K562 (cell line): ENCODE measurements at regions not wholly inside any gene's neighbourhood (a gene's known extent, or its start where the extent isn't known, plus 50 kb on each side); places are given as distances from the start of the nearest gene placed in this dataset.
"Not testable (repeated sequence)": the region's sequence is repeated elsewhere in the genome, so short reads cannot be mapped to it uniquely, and the experiment has no call there.

Source experiments
- ATAC-seq: fragments of 200-7000 bp; cut with Tn5 transposase; 3 replicates; pipeline ENCODE4 v1.9.1; 2020; ENCODE audit warnings: moderate library complexity
- BruUV-seq: library from RNA; stranded (reverse); fragments of 400-500 nt; replicated peaks from 2 replicates; lab custom pipeline; 2021; lab: Mats Ljungman, UMichigan
- CTCF ChIA-PET: fragments of 300-600 bp; formaldehyde crosslinking; extraction: SDS; loops from one replicate; lab custom pipeline; 2021; ENCODE audit warnings: low intra/inter-chr PET ratio; lab: Yijun Ruan, JAX
- POLR2A ChIA-PET: fragments of 300-600, 350-650 bp; sonication (Branson Sonifier 250); formaldehyde crosslinking; extraction: SDS; loops from one replicate; lab custom pipeline; 2021; ENCODE audit warnings: antibody characterized with exemption, inconsistent platforms; lab: Yijun Ruan, JAX
- DNase-seq, 4 experiments: peaks; one replicate each; pipeline versions ENCODE4 v3.0.0 to v3.0.0-alpha.2; 2011 to 2018; ENCODE audit warnings: low spot score in 3 of 4, mixed read lengths in 3 of 4; ENCODE audit errors: extremely low read depth in 1 of 4
- FAIRE-seq: peaks from 2 replicates; lab custom pipeline; 2011; peaks lifted over from hg19 to GRCh38; lab: Jason Lieb, UNC
- H2AFZ ChIP-seq: 2 replicates; pipeline ENCODE4 v1.6.0; 2011; ENCODE audit warnings: low read depth, low read length, control low read depth, inconsistent platforms
- H3K27ac ChIP-seq: fragments of 200-600 bp; 3 replicates; pipeline ENCODE4 v1.8.0; 2011; ENCODE audit warnings: low read depth, mild to moderate bottlenecking, control low read depth, inconsistent platforms, low read length, moderate library complexity, mixed read lengths; ENCODE audit errors: extremely low read depth
- H3K27me3 ChIP-seq, 2 experiments: fragments of 300-600 bp in 1 of 2; 2 replicates in 1 of 2; 3 replicates in 1 of 2; pipeline versions ENCODE4 v1.6.0 to v1.8.0; 2011; ENCODE audit warnings: inconsistent platforms in 2 of 2, low read length in 2 of 2, mild to moderate bottlenecking in 1 of 2, mixed read lengths in 1 of 2, moderate library complexity in 1 of 2; ENCODE audit not compliant: control insufficient read depth in 2 of 2, insufficient read depth in 2 of 2
- H3K36me3 ChIP-seq: fragments of 300-600 bp; 3 replicates; pipeline ENCODE4 v1.8.0; 2011; ENCODE audit warnings: mild to moderate bottlenecking, low read length, inconsistent platforms; ENCODE audit not compliant: control insufficient read depth, insufficient read depth
- H3K4me1 ChIP-seq, 2 experiments: fragments of 200-600 bp in 1 of 2; replicated peaks in 1 of 2; 2 replicates in 1 of 2; 3 replicates in 1 of 2; pipeline versions ENCODE4 v1.5.1 to v1.8.0; 2011; ENCODE audit warnings: inconsistent platforms in 2 of 2, low read length in 2 of 2, mild to moderate bottlenecking in 1 of 2, mixed read lengths in 1 of 2, moderate library complexity in 1 of 2; ENCODE audit not compliant: control insufficient read depth in 2 of 2, insufficient read depth in 2 of 2
- H3K4me2 ChIP-seq: 2 replicates; pipeline ENCODE4 v1.6.1; 2011; ENCODE audit warnings: low read length, control low read depth, inconsistent platforms, mixed read lengths; ENCODE audit not compliant: insufficient read depth
- H3K4me3 ChIP-seq: fragments of 200-600 bp; sonication (generic), shearing (Covaris generic); 2 replicates; pipeline ENCODE4 v1.5.1; 2016; ENCODE audit warnings: control low read depth, inconsistent platforms
- H3K79me2 ChIP-seq: fragments of 200-600 bp; 3 replicates; pipeline ENCODE4 v1.8.0; 2011; ENCODE audit warnings: low read length, inconsistent platforms; ENCODE audit not compliant: control insufficient read depth, insufficient read depth
- H3K9ac ChIP-seq, 2 experiments: 2 replicates each; pipeline versions ENCODE4 v1.6.0 to v1.6.1; 2011; ENCODE audit warnings: low read depth in 2 of 2, low read length in 2 of 2, control low read depth in 1 of 2, inconsistent platforms in 1 of 2, mild to moderate bottlenecking in 1 of 2, mixed read lengths in 1 of 2; ENCODE audit not compliant: insufficient read depth in 1 of 2
- H3K9me1 ChIP-seq: one replicate; pipeline ENCODE4 v1.6.0; 2011; ENCODE audit warnings: inconsistent platforms, mild to moderate bottlenecking, low read length, moderate library complexity; ENCODE audit not compliant: control insufficient read depth, insufficient read depth
- H3K9me3 ChIP-seq: replicated peaks from 2 replicates; pipeline ENCODE4 v1.5.1; 2011; ENCODE audit warnings: low read depth, low read length, inconsistent platforms; ENCODE audit not compliant: control insufficient read depth, insufficient read depth
- H4K20me1 ChIP-seq: replicated peaks from 2 replicates; pipeline ENCODE4 v1.6.1; 2011; ENCODE audit warnings: low read length, inconsistent platforms, mixed read lengths; ENCODE audit not compliant: control insufficient read depth, insufficient read depth
- ARID1B ChIP-seq: fragments of 450-650 bp; IDR thresholded peaks from 2 replicates; pipeline ENCODE4 v1.6.1; 2016; ENCODE audit warnings: antibody characterized with exemption, mild to moderate bottlenecking, inconsistent platforms
- CAMTA2 ChIP-seq: fragments of 250-450 bp; sonication (Bioruptor Pico); conservative IDR thresholded peaks from 2 replicates; pipeline ENCODE4 v1.5.1; 2022
- CBFA2T2 ChIP-seq: fragments of 450-650 bp; conservative IDR thresholded peaks from 2 replicates; pipeline ENCODE4 v1.6.1; 2017; ENCODE audit warnings: mild to moderate bottlenecking
- CBFA2T3 ChIP-seq: fragments of 450-650 bp; IDR thresholded peaks from 2 replicates; pipeline ENCODE4 v1.6.1; 2017
- CBX5 ChIP-seq: IDR thresholded peaks from 2 replicates; pipeline ENCODE4 v1.6.1; 2014; ENCODE audit warnings: low read depth, borderline replicate concordance
- CTCF ChIP-seq, 3 experiments: IDR thresholded peaks in 2 of 3; conservative IDR thresholded peaks in 1 of 3; 2 replicates each; pipeline ENCODE4 v1.5.1; 2011 to 2012; ENCODE audit warnings: low read length in 3 of 3, mild to moderate bottlenecking in 3 of 3, control low read depth in 2 of 3, improper control_type of control experiment in 1 of 3, inconsistent platforms in 1 of 3, low read depth in 1 of 3, mixed read lengths in 1 of 3, moderate library complexity in 1 of 3; ENCODE audit not compliant: insufficient read depth in 2 of 3
- FOXK1 ChIP-seq: sonication (generic); formaldehyde crosslinking; IDR thresholded peaks from 2 replicates; pipeline ENCODE4 v1.8.0; 2022; ENCODE audit warnings: missing genetic modification reagents, mild to moderate bottlenecking, borderline replicate concordance
- MCM2 ChIP-seq: fragments of 450-650 bp; IDR thresholded peaks from 2 replicates; pipeline ENCODE4 v1.6.1; 2017; ENCODE audit warnings: low read depth, mild to moderate bottlenecking
- NBN ChIP-seq: fragments of 450-650 bp; IDR thresholded peaks from 2 replicates; pipeline ENCODE4 v1.6.1; 2016; ENCODE audit warnings: low read depth, mild to moderate bottlenecking
- TCF3 ChIP-seq: sonication (generic); formaldehyde crosslinking; IDR thresholded peaks from 2 replicates; pipeline ENCODE4 v1.4.0; 2020; ENCODE audit warnings: mild to moderate bottlenecking, missing genetic modification reagents
- ZNF174 ChIP-seq: fragments of 250-450 bp; sonication (Bioruptor Pico); IDR thresholded peaks from 2 replicates; pipeline ENCODE4 v1.4.0; 2020; ENCODE audit warnings: mild to moderate bottlenecking
- ZNF280A ChIP-seq: fragments of 450-650 bp; IDR thresholded peaks from 2 replicates; pipeline ENCODE4 v1.6.1; 2018; ENCODE audit warnings: mild to moderate bottlenecking, low read depth; ENCODE audit not compliant: partially characterized antibody
- ZNF384 ChIP-seq: IDR thresholded peaks from 2 replicates; pipeline ENCODE4 v1.6.1; 2012; ENCODE audit warnings: low read depth, low read length, improper control_type of control experiment
- WGBS: fragments of 100-300 bp; shearing (Covaris generic); methylation state at CpG from one replicate; pipeline ENCODE4 v1.1.6; 2016; ENCODE audit warnings: low coverage, mixed read lengths; ENCODE audit not compliant: insufficient coverage; ENCODE audit errors: missing lambda C conversion rate; 5-methylcytosine and 5-hydroxymethylcytosine counted together
- in situ Hi-C: fragments of 300-500 bp; cut with MboI; formaldehyde crosslinking; loops from 4 replicates; pipeline ENCODE4 v1.15.0; 2018; ENCODE audit warnings: inconsistent platforms, mixed read lengths
- intact Hi-C: fragments of 100-400 bp; cut with micrococcal nuclease; formaldehyde crosslinking; loops from 2 replicates; pipeline ENCODE4 v1.14.2; 2022

- no peaks in the 10 kb centered on the region for H4K20me1 ChIP-seq
- no peak overlapping the region; the same call in 1 of the 2 replicates for H3K4me2 ChIP-seq
- H3K27ac ChIP-seq: no peak overlapping the region
- ChIA-PET POLR2A (interaction anchor here (0.7 to 1.3 kb wide), 3 partner anchors 10 to 450 kb away, joined by 3 to 4 read pairs (median 4); no protein-coding TSS in a partner anchor), CTCF (no interaction called here)
- no peaks in the 10 kb centered on the region for H3K9me1 ChIP-seq
- no peak overlapping the region for H3K9ac ChIP-seq
- TF ChIP-seq CBX5: no peak
- TF ChIP-seq NBN: no peak
- 0 out of 2 replicates have a peak, but pooled peaks have one; percentile 33 for TF ChIP-seq ARID1B
- no peak for TF ChIP-seq CAMTA2 (CRISPR knock-in tag)
- TF ChIP-seq MCM2: no peak
- TF ChIP-seq CBFA2T3: peak; percentile 63
- TF ChIP-seq CTCF (IDR thresholded peaks at IDR 0.05 in 2 of 3, conservative IDR thresholded peaks at IDR 0.05 in 1 of 3; ENCODE audit: insufficient read depth in 2 of 3, low read depth in 1 of 3, low read length in 3 of 3): no peak
- TF ChIP-seq ZNF280A: no peak
- no peak for TF ChIP-seq FOXK1 (CRISPR knock-in tag)
- peak; percentile 67 for TF ChIP-seq ZNF384
- peak; percentile 37; the same call in 1 of the 2 replicates for TF ChIP-seq TCF3 (CRISPR knock-in tag)
- TF ChIP-seq CBFA2T2: peak; percentile 57
- no peak for TF ChIP-seq ZNF174
- no peaks in the 10 kb centered on the region for H3K79me2 ChIP-seq
- no peaks in the 10 kb centered on the region for H3K36me3 ChIP-seq
- no peak overlapping the region for H3K4me3 ChIP-seq
- no TSS peak for BruUV-seq
- in situ Hi-C loops (no loop called here), intact Hi-C loops (no loop called here)
- DNase-seq: peak in 3 of 4 experiments; percentile 29 to 36 (median 33)
- WGBS: 8% methylated on average over 3 of the region's 5 CpGs
- FAIRE-seq: no peak
- no peak; the same call in 2 of the 3 replicates for ATAC-seq
- no peaks in the 10 kb centered on the region for H3K9me3 ChIP-seq
- no peak overlapping the region for H2AFZ ChIP-seq
- H3K27me3 ChIP-seq: no peaks in the 10 kb centered on the region
- H3K4me1 ChIP-seq: peaks cover 0 to 2% of the 10 kb centered on the region in 2 experiments; a peak in 2 of 5 replicates
Measured at GRCh38 chr9:87387351-87388011, 110.2 kb upstream of the DAPK1 start.

- H3K36me3 ChIP-seq, in situ Hi-C loops, intact Hi-C loops, ATAC-seq, H2AFZ ChIP-seq, DNase-seq, H3K9ac ChIP-seq, H4K20me1 ChIP-seq, FAIRE-seq, POLR2A ChIA-PET, CTCF ChIA-PET, H3K79me2 ChIP-seq, H3K9me1 ChIP-seq, H3K4me2 ChIP-seq, H3K9me3 ChIP-seq, BruUV-seq, H3K4me1 ChIP-seq, H3K27ac ChIP-seq, H3K27me3 ChIP-seq, H3K4me3 ChIP-seq: not testable (repeated sequence)
- WGBS: 66% methylated on average over 8 of the region's 8 CpGs
Measured at GRCh38 chr9:87388708-87389107, 109.0 kb upstream of the DAPK1 start.
